ENCODE measurements at regions not wholly inside any gene's neighbourhood (a gene's known extent, or its start where the extent isn't known, plus 50 kb on each side); places are given as distances from the start of the nearest gene placed in this dataset.
"Not testable (repeated sequence)": the region's sequence is repeated elsewhere in the genome, so short reads cannot be mapped to it uniquely, and the experiment has no call there.

DNA sequence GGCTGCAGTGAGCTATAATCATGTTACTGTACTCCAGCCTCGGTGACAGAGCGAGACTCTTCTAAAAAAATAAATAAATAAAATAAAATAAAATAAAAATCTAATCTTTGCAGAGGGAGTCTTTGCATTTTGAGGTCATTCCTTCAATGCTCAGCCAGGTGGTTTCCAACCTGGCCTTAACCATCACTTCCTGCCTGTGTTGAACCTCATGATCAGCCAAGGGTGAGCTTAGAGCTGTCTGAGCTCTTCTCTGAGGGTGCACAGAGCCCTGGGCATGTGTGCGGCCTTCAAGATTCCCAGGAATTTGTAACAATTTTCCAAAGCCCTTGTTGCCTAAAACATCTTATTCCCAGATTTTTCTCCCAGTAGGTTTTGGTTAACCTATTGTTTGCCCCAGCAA lies 94.3 kb downstream of the KCNJ12 start:
- DNase-seq = not testable (repeated sequence)

DNA sequence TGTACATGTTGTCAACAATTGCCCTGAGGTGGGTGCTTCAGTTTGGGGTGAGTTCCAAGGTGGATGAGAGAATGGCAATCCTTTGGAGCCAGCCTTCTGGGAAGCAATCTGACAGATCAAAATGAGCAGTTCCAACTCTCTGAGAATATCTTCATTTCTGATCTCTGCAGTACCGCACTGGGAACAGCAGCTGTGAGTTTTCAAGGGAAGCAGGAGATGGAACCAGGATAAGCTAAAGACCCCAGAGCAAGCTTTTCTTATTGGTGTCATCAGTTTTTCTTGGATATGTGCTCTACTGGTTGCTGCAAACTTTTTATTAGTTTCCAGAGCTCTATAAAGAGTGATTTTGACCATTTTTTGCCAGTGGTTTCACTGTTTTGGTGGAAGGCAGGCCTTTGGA lies 94.7 kb downstream of the KCNJ12 start:
- DNase-seq = no peak
- in situ Hi-C loops (cut with MboI; ENCODE audit: low pct_unique_long_range_greater_than_20kb, low sequenced_read_pairs) = loop anchor here (25.0 kb wide), 1 partner anchor 334 kb away; the partner anchor contains the start of gene DHRS7B

More for the DNA sequence above, 94.3 kb downstream of the KCNJ12 start:
- in situ Hi-C loops (cut with MboI; ENCODE audit: low pct_unique_long_range_greater_than_20kb, low sequenced_read_pairs) = loop anchor here (25.0 kb wide), 1 partner anchor 333 kb away; the partner anchor contains the start of gene DHRS7B

DNA sequence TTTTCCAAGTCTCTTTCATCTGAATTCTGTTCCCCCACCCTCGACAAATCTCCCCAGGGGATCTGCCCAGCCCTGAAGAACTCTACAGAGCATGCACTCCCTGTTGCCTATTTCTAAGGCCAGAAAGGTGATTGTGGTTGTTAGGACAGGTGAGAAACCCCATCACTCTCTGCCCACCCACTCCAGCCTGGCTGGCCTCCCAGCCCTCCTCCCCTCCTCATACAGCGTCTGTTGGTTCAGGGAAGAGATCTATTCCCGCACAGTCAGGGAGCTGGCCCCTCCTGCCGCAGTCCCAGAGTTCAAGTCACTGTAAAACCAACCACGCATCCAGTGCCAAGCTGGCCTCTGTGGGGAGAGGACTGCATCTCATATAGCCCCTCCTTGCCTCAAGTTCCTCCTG lies 98.7 kb downstream of the KCNJ12 start:
- in situ Hi-C loops (cut with MboI; ENCODE audit: low pct_unique_long_range_greater_than_20kb, low sequenced_read_pairs) = loop anchor here (25.0 kb wide), 1 partner anchor 338 kb away; the partner anchor contains the start of gene DHRS7B
- no peak for DNase-seq

DNA sequence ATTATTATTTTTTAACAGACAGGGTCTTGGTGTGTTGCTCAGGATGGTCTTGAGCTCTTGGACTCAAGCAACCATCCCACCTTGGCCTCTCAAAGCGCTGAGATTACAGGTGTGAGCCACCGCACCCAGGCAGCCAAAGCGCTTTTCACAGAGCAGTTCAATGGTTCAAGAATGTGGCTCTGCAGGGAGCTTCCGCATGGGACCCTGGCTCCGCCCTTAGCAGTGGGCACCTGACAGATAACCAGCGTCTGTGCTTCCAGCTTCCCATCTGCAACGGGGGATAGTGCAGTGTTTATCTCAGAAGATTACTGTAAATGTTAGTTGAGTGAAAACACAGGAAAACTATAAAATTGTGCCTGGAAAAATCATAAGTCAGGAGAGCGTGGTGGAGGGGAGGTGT lies 99.4 kb downstream of the KCNJ12 start:
- in situ Hi-C loops (cut with MboI; ENCODE audit: low pct_unique_long_range_greater_than_20kb, low sequenced_read_pairs) = no loop called here
- DNase-seq = no peak

DNA sequence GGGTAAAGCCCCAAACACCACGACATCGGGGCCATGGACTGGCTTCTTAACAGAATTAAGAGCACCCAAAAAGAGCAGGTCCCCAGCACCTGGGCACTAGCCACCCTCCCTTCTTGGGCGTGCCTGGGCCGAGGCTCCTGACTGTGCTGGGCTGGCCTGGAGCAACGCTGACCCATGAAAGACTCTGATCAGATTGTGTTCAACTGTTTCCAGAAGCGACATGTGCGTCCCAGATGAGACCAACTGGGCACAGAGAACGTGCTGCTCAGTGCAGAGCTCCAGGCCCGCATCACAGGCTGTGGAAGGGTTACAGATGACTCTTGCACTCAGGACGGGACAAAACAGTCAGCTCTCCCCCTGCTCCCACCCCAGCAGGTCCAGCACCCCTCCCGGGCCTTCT lies 100.7 kb downstream of the KCNJ12 start:
- DNase-seq = no peak
- in situ Hi-C loops (cut with MboI; ENCODE audit: low pct_unique_long_range_greater_than_20kb, low sequenced_read_pairs) = no loop called here

DNA sequence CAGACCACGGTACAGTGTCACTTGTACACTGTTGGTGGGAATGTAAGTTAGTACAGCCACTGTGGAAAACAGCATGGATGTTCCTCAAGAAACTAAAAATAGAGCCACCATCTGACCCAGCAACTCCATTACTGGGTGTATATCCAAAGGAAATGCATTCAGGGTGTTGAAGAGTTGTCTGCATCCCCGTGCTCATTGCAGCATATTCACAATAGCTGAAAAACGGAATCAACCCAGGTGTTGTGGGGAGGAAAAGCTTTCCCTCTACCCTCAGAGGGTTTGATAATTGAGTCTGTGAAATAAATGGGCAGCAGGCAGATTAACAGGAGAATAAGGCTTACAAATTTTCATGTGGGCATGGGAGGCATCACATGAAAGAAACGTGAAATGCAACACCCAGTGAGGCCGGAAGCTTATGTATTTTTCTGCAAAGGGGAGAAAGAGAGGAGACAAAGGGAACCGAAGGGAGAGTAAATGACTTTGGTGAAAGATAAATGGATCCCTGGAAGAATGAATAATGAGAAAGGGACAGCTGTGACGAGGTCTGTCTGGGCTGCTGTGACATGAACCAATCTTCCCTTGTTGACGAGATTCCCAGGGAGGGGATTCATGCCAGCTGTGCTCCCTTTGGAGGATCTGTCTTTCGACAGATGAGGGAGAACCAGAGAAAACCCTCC lies 106.2 kb downstream of the KCNJ12 start:
- DNase-seq = no peak
- in situ Hi-C loops (cut with MboI; ENCODE audit: low pct_unique_long_range_greater_than_20kb, low sequenced_read_pairs) = no loop called here

DNA sequence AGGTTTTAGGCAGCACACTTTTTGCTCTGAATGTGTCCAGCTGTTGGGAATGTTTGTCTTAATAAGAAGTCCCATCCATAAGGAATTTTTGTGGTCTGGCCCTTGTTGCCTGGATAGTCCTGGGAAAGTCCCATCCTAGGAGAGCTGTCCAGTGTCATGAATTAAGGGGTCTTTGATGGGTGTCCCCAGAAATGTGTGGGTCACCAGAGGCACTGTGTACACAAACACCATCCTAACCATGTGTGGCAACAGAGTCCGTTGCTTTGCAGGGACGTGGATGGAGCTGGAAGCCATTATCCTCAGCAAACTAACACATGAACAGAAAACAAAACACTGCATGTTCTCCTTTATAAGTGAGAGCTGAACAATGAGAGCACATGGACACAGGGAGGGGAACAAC lies 111.9 kb downstream of the KCNJ12 start:
- in situ Hi-C loops (cut with MboI; ENCODE audit: low pct_unique_long_range_greater_than_20kb, low sequenced_read_pairs); DNase-seq: not testable (repeated sequence)

DNA sequence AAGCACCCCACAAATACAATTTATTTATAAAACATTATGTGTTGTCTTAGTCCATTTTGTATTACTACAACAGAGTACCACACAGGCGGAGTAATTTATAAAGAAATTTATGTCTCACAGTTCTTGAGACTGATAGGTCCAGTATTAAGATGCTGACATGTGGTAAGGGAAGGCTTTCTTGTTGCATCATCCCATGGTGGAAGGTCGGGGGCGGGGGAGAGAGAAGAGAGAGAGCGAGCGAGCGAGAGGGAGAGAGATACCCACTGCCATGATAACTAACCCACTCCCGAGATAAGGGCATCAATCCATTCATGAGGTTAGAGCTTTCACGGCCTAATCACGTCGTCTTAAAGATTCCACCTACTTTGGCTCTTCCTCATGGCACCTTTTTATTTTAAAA lies 117.8 kb downstream of the KCNJ12 start:
- no peak for DNase-seq
- in situ Hi-C loops (cut with MboI; ENCODE audit: low pct_unique_long_range_greater_than_20kb, low sequenced_read_pairs) = no loop called here

DNA sequence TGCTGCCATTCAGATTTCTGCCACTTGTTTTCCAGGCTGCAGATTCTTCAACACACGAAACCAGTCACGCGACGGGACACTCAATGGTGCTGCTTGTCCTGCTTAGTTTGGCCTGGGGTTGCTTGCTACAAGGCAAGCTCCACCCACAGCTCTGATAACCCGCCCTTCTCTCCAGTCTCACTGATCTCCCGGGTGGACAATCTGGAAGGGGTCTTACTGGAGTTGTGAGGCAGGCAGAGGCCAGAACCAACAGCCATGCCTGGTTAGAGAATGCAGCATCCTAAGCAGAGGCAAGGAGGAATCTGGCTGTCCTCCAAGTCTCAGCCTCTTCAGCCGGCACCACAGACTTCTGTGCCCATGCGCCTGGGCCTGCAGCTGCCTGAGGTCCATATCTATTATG lies 119.1 kb downstream of the KCNJ12 start:
- in situ Hi-C loops (cut with MboI; ENCODE audit: low pct_unique_long_range_greater_than_20kb, low sequenced_read_pairs) = no loop called here
- DNase-seq = no peak

DNA sequence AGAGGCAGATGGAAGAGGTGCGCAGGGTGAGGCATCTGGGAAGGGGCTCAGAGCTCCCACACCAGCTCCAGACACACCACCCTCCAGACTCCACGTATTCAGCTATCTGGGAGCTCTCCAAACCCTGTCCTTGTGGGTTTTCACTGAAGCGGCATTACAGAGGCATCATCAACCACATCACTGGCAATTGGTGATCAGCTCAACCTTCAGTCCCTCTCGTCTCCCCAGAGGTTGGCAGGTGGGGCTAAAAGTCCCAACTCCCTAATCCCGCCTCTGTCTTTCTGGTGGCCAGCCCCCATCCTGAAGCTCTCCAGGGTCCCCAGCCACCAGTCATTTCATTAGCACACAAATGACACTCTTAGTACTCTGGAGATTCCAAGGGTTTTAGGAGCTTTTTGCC lies 123.9 kb downstream of the KCNJ12 start:
- in situ Hi-C loops (cut with MboI; ENCODE audit: low pct_unique_long_range_greater_than_20kb, low sequenced_read_pairs) = no loop called here
- DNase-seq = no peak

DNA sequence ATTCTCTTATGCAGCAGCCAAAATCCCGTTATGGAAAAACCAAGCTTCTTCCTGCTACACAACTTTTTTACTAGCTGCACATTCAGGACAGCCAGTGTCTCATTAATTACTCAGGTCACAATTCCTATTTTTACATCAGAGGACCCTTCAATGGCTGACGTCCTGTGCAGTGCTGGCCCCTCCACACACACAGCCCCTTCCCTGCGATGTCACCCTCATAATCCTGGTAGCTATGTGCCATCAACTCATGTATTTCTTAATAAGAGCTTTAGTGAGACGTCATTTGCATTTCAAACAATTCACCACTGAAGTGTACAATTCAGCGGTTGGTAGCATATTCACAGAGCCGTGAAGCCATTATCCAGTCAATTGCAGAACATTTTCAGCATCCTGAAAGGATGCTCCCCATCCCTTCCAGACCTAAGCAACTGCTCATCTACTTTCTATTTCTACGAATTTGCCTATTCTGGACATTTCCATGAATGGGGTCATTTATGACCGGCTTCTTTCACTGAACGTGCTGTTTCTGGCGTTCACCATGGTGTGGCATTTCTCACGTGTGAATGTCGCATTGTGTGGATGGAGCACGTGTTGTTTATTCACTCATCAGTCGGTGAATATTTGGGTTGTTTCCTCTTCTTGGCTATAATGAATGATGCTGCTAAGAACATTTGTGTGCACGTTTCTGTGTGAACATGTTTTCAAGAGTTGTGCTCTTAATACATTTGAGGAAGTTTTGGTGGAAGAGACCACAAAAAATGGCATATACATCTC lies 126.0 kb downstream of the KCNJ12 start:
- DNase-seq; in situ Hi-C loops (cut with MboI; ENCODE audit: low pct_unique_long_range_greater_than_20kb, low sequenced_read_pairs): not testable (repeated sequence)

DNA sequence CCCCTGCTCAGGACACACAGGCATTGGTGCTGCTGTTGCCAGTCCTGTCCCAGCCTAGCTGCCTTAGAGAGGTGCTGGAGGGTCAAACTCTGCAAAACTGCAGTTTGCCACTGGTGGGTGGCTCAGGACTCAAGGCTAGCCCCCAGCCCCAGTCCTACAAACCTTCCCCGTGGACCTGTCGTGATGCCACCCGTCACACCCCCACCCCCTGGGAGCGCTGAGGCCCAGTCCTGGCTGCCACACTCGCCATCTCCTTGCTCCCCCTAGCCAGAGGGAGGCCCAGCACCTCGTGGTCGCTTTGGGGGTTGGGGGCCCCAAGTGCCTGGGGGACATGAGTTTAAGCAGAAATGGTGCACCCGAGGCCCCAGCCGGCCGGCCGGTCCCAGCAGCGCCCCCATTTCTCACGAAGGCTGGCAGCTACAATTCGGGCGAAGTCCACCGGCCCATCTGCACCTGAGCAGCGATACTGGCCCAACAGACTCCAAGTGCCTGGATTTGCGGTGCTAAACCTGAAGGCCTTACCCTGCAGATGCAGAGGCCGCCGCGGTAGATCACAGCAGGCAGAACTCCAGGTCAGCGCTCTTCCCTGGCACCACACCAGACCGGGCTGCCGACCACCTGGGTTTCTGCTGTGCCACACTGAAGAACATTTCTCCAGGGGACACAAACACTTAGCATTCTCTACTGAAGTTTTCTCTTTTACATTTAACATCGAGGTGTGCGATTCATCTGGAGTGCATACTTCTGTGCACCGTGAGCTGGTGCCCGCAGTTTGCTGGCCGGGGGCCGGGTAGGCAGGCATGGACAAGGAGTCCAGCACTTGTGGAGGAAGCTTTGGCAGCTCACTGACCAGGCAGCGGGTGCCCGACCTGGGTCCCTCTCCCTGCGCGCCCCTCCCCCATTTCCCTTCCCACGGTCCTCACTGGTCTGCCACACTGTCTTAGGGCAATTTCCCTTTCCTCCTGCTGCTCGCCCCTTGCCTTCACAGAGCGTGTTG lies 130.0 kb downstream of the KCNJ12 start:
- in situ Hi-C loops (cut with MboI; ENCODE audit: low pct_unique_long_range_greater_than_20kb, low sequenced_read_pairs) = no loop called here

DNA sequence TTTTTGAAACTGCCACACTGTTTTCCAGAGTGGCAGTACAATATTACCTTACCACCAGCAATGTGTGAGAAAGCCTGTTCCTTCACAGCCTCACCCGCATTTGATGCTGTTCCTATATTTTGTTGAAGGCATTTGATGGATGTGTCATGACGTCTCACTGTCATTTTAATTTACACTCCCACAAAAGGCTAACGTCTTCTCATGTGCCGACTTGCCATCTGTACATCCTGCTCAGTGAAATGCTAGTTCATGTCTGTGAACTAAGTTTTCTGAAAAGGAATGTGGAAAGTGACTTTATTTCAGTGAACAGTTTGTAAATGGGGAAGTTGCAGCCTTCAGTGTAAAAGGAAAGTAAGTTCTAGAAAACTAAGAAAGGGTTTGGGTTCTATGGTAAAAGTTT lies 131.6 kb downstream of the KCNJ12 start:
- peak; percentile 23 for DNase-seq
- in situ Hi-C loops (cut with MboI; ENCODE audit: low pct_unique_long_range_greater_than_20kb, low sequenced_read_pairs) = not testable (repeated sequence)

More for the DNA sequence above, 130.0 kb downstream of the KCNJ12 start:
- no peak for DNase-seq

DNA sequence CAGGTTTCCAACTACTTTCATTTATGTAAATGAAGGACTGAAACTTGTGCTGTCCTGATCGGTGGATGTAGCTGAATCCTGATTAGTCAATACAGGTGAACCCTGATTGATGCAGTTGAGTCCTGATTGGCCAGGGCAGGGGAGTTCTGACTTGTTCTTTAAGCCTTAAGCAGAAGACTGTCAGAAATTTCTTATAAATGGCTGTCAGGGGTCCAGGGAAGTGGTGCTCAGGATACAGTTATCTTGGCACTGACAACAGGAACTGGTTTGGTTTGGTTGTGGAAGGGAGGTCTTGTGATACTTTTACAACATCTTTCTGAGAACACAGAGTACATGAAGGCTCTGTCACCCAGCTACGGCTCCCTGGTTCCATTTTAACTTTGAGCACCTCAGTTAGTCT lies 132.1 kb downstream of the KCNJ12 start:
- in situ Hi-C loops (cut with MboI; ENCODE audit: low pct_unique_long_range_greater_than_20kb, low sequenced_read_pairs) = no loop called here
- peak; percentile 20 for DNase-seq

DNA sequence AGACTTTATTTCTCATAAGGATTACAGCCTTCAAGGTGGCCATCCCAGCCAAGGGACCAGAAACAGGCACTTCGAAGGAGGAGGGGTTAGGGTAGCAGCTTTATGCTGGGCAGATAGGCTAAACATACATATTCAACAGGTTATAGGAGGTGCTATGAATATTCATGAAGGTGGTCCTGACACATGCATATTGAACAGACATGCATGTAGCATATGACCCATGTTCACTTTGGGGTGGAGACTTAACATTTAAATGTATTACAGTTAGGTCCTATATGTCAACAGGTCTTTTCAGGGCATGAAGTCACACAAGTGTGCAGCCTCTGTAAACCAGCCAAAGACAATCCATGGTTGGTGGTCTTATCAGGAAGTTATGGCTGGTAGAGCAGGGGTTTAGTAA lies 133.2 kb downstream of the KCNJ12 start:
- DNase-seq; in situ Hi-C loops (cut with MboI; ENCODE audit: low pct_unique_long_range_greater_than_20kb, low sequenced_read_pairs): not testable (repeated sequence)

DNA sequence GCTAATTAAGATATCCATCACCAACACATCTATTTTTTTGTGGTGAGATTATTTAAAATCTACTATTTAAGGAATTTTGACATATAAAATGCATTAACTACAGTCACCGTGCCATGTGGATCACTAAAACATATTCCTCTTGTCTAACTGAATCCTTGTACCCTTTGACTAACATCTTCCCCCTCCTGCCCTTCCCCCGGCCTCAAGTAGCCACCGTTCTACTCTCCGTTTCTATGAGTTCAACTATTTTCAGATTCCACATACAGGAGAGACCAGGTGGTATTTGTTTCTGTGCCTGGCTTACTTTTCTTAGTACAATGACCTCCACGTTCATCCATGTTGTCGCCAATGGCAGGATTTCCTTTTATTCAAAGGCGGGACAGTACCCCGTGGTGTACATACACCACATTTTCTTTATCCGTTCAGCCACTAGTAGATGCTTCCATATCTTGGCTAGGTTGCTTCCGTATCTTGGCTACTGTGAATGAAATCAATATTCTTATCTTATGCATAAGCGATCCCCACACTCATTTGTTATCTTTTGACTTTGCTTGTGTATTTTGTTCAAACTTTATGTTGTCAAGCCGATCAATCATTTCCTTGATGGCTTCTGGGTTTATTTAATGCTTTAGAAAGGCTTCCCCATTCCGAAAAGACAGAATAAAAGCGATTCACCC lies 134.7 kb downstream of the KCNJ12 start:
- in situ Hi-C loops (cut with MboI; ENCODE audit: low pct_unique_long_range_greater_than_20kb, low sequenced_read_pairs) = no loop called here
- DNase-seq = no peak

DNA sequence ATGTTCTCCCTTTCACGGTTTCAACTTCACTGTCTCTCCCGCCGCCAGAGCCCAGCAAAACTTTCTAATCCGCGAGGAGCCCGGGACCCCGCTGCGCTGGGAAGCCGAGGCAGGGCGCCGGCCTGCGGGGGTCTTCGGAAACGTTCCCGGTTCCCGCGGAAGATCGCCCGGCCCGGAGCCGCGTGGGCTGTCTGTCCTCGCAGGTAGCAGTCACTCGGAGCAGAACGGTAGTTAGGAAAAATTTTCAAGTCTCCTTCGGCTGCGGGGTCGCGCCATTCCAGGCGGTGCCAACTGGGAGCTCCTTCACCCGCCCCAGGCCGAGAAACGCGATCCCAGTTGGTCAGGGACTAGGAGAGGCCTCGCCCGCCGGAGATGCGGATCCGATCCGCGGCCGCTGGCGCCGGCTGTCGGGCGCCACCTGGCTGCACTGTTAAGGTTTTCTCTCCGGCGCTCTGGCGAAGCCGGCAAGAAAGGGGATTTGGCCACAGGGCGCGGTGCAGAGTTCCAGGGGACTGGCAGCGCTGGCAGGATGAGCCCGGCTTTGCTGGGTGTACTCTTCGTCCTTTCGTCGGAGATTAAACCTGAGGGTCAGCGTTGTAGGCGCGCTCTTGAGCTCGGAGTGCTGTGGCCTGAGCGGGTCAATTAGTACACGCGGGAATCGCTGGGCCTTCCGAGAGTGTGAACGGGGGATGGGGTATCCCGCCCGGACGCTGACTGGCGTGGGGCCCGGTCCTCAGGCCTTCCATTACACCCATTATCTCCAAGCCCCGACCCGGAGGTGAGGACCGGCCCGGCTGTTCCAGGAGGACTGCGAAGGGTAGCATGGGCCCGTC lies 135.4 kb downstream of the KCNJ12 start:
- in situ Hi-C loops (cut with MboI; ENCODE audit: low pct_unique_long_range_greater_than_20kb, low sequenced_read_pairs) = no loop called here
- peak; percentile 68 for DNase-seq

Measured in KBM-7 (cell line).